Astrocyte (in vitro differentiated cells and primary cell): ENCODE measurements at regions not wholly inside any gene's neighbourhood (a gene's known extent, or its start where the extent isn't known, plus 50 kb on each side); places are given as distances from the start of the nearest gene placed in this dataset.

Experiments
- DNase-seq: peaks from one replicate; pipeline ENCODE4 v3.0.0-alpha.2; 2010; ENCODE audit warnings: low read depth
- FAIRE-seq: peaks from 2 replicates; lab custom pipeline; 2011; peaks lifted over from hg19 to GRCh38; lab: Jason Lieb, UNC
- H2AFZ ChIP-seq: 2 replicates; pipeline ENCODE4 v1.6.0; 2012; ENCODE audit warnings: low read depth, low read length, inconsistent platforms
- H3K27ac ChIP-seq: 2 replicates; pipeline ENCODE4 v1.5.1; 2011; ENCODE audit warnings: low read depth, low read length, inconsistent platforms
- H3K27me3 ChIP-seq: 2 replicates; pipeline ENCODE4 v1.6.0; 2011; ENCODE audit warnings: low read length, inconsistent platforms; ENCODE audit not compliant: insufficient read depth
- H3K36me3 ChIP-seq: 2 replicates; pipeline ENCODE4 v1.5.1; 2011; ENCODE audit warnings: low read length, inconsistent platforms; ENCODE audit not compliant: insufficient read depth
- H3K4me1 ChIP-seq: 2 replicates; pipeline ENCODE4 v1.5.1; 2011; ENCODE audit warnings: low read length, inconsistent platforms; ENCODE audit not compliant: insufficient read depth
- H3K4me2 ChIP-seq: 2 replicates; pipeline ENCODE4 v1.6.0; 2012; ENCODE audit warnings: low read length, inconsistent platforms
- H3K4me3 ChIP-seq: 2 replicates; pipeline ENCODE4 v1.5.1; 2011; ENCODE audit warnings: low read depth, mild to moderate bottlenecking, low read length, inconsistent platforms; ENCODE audit not compliant: insufficient read depth
- H3K79me2 ChIP-seq: 2 replicates; pipeline ENCODE4 v1.6.0; 2012; ENCODE audit warnings: mild to moderate bottlenecking, low read length, inconsistent platforms; ENCODE audit not compliant: insufficient read depth
- H3K9ac ChIP-seq: 2 replicates; pipeline ENCODE4 v1.6.0; 2012; ENCODE audit warnings: mild to moderate bottlenecking, low read length, inconsistent platforms
- H3K9me3 ChIP-seq: 2 replicates; pipeline ENCODE4 v1.5.1; 2012; ENCODE audit warnings: low read depth, mild to moderate bottlenecking, low read length, inconsistent platforms; ENCODE audit not compliant: insufficient read depth
- H4K20me1 ChIP-seq: 2 replicates; pipeline ENCODE4 v1.6.0; 2012; ENCODE audit warnings: low read length, inconsistent platforms; ENCODE audit not compliant: insufficient read depth
- H3K27ac Mint-ChIP-seq: one replicate; pipeline ENCODE4 v1.8.0; 2021; ENCODE audit warnings: mild to moderate bottlenecking, mixed read lengths; ENCODE audit not compliant: unreplicated experiment
- H3K27me3 Mint-ChIP-seq: one replicate; pipeline ENCODE4 v1.8.0; 2021; ENCODE audit warnings: low read depth, mixed read lengths; ENCODE audit not compliant: unreplicated experiment
- H3K36me3 Mint-ChIP-seq: one replicate; pipeline ENCODE4 v1.8.0; 2021; ENCODE audit warnings: low read depth, mixed read lengths; ENCODE audit not compliant: unreplicated experiment
- H3K4me1 Mint-ChIP-seq: one replicate; pipeline ENCODE4 v1.8.0; 2021; ENCODE audit warnings: low read depth, mixed read lengths; ENCODE audit not compliant: unreplicated experiment
- H3K4me3 Mint-ChIP-seq: one replicate; pipeline ENCODE4 v1.8.0; 2021; ENCODE audit warnings: mild to moderate bottlenecking, moderate library complexity, mixed read lengths; ENCODE audit not compliant: unreplicated experiment
- H3K9me3 Mint-ChIP-seq: one replicate; pipeline ENCODE4 v1.8.0; 2021; ENCODE audit warnings: mild to moderate bottlenecking, mixed read lengths; ENCODE audit not compliant: unreplicated experiment
- EZH2 ChIP-seq: IDR thresholded peaks from 2 replicates; pipeline ENCODE4 v1.6.1; 2012; ENCODE audit warnings: mild to moderate bottlenecking, low read length, inconsistent platforms; ENCODE audit not compliant: insufficient read depth
- TF ChIP-seq, protein P1 (sequence below): IDR thresholded peaks from 2 replicates; pipeline ENCODE4 v1.5.1; 2011; ENCODE audit warnings: low read depth, mild to moderate bottlenecking, inconsistent platforms, low read length, moderate library complexity; ENCODE audit not compliant: insufficient read depth

DNA sequence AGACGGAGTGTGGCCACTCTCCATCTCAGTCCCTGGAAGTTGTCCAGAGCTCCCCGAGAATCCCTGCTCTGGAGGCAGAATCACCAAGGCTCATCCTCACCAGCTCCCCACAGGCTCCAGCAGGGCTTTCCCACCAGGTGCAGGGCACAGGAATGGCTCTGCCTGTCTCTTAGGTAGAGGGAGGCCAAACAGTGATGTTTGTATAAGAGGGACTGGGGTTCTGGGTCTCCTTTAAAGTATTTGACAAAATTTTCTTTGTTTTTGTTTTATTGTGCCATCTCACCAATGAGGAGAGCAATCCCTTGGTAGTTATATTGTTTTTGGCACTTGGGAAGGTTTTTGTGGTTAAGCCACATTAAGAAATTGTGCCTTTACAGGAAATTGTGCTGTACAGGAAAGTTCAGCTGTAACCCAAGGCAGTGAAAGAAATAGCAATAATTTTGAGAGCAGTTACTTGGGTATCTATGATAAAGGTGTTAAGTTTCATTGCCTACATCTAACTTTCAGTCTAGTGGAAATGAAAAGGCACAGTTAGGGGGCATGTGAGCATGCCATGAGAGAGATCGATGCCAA, 219.3 kb upstream of the PRSS58 start:
- DNase-seq (peak; percentile 72), FAIRE-seq (no peak)
- Histone ChIP-seq H3K4me3 (no peak overlapping the region), H4K20me1 (no peaks in the 10 kb centered on the region), H3K27ac (no peak overlapping the region), H3K79me2 (no peaks in the 10 kb centered on the region), H3K9ac (no peak overlapping the region), H3K36me3 (no peaks in the 10 kb centered on the region), H3K4me1 (peaks cover 8% of the 10 kb centered on the region), H3K9me3 (no peaks in the 10 kb centered on the region), H3K4me2 (peak overlapping the region; percentile 58), H3K27me3 (no peaks in the 10 kb centered on the region), H2AFZ (no peak overlapping the region)
- TF ChIP-seq, protein P1, sequence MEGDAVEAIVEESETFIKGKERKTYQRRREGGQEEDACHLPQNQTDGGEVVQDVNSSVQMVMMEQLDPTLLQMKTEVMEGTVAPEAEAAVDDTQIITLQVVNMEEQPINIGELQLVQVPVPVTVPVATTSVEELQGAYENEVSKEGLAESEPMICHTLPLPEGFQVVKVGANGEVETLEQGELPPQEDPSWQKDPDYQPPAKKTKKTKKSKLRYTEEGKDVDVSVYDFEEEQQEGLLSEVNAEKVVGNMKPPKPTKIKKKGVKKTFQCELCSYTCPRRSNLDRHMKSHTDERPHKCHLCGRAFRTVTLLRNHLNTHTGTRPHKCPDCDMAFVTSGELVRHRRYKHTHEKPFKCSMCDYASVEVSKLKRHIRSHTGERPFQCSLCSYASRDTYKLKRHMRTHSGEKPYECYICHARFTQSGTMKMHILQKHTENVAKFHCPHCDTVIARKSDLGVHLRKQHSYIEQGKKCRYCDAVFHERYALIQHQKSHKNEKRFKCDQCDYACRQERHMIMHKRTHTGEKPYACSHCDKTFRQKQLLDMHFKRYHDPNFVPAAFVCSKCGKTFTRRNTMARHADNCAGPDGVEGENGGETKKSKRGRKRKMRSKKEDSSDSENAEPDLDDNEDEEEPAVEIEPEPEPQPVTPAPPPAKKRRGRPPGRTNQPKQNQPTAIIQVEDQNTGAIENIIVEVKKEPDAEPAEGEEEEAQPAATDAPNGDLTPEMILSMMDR: no peak
- TF ChIP-seq EZH2: no peak
- H3K4me3 Mint-ChIP-seq: no peak overlapping the region
- H3K27ac Mint-ChIP-seq: no peak overlapping the region
- H3K4me1 Mint-ChIP-seq: peaks cover 12% of the 10 kb centered on the region
- H3K27me3 Mint-ChIP-seq: no peaks in the 10 kb centered on the region
- no peaks in the 10 kb centered on the region for H3K9me3 Mint-ChIP-seq
- no peaks in the 10 kb centered on the region for H3K36me3 Mint-ChIP-seq

DNA sequence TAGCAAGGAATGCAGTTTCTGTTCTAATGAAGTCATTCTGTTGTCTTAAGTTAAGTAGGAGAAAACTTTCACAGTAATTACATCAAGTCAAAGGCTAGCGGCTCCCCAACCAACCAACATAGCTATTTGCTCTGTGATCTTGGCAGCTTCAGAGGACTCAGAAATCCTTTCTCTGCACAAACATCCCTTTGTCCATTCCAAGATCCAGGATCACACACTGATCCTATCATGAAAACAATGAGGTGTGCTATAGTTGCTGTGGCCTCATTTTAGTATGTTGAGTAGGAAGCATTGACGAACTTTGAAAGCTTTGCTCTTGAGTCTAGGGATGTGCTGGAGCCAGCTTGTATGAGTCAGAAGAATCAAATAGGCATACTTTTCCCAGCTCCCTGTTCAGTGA, 218.2 kb upstream of the PRSS58 start:
- Histone ChIP-seq H3K79me2 (no peaks in the 10 kb centered on the region), H3K27me3 (no peaks in the 10 kb centered on the region), H3K4me1 (peaks cover 8% of the 10 kb centered on the region), H3K4me2 (no peak overlapping the region), H2AFZ (no peak overlapping the region), H3K4me3 (no peak overlapping the region), H3K27ac (no peak overlapping the region), H3K36me3 (no peaks in the 10 kb centered on the region), H4K20me1 (no peaks in the 10 kb centered on the region), H3K9ac (no peak overlapping the region), H3K9me3 (no peaks in the 10 kb centered on the region)
- peaks cover 12% of the 10 kb centered on the region for H3K4me1 Mint-ChIP-seq
- peaks cover 4% of the 10 kb centered on the region for H3K27me3 Mint-ChIP-seq
- TF ChIP-seq EZH2: no peak
- TF ChIP-seq, protein P1: no peak
- no peaks in the 10 kb centered on the region for H3K36me3 Mint-ChIP-seq
- DNase-seq: peak; percentile 61
- no peak overlapping the region for H3K27ac Mint-ChIP-seq
- no peak overlapping the region for H3K4me3 Mint-ChIP-seq
- no peaks in the 10 kb centered on the region for H3K9me3 Mint-ChIP-seq
- no peak for FAIRE-seq

DNA sequence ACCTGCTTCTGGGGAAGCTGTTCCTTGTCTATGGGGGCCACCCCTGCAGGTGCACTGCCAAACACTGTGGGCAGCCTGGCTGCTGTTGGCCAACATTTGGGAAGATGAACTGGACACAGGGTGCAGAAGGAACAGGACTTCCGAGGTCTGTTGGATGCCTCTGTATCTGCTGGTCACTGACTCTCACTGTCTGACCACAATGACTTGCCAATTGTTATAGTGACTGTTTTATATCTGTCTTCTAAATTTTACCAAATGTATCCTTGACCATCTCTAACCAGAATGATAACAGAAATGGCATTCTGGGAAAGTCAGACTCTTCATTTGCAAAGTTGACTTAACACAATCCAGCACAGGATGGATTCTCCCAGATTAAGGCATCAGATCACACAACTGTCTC, 214.0 kb upstream of the PRSS58 start:
- FAIRE-seq (no peak), DNase-seq (no peak)
- H4K20me1 ChIP-seq: no peaks in the 10 kb centered on the region
- no peaks in the 10 kb centered on the region for H3K36me3 ChIP-seq
- Mint-ChIP-seq H3K36me3 (no peaks in the 10 kb centered on the region), H3K4me1 (no peaks in the 10 kb centered on the region), H3K9me3 (no peaks in the 10 kb centered on the region), H3K4me3 (no peak overlapping the region), H3K27me3 (peaks cover 4% of the 10 kb centered on the region), H3K27ac (no peak overlapping the region)
- H3K4me1 ChIP-seq: peaks cover 2% of the 10 kb centered on the region
- H3K27ac ChIP-seq: no peak overlapping the region
- no peak overlapping the region for H3K9ac ChIP-seq
- H3K79me2 ChIP-seq: no peaks in the 10 kb centered on the region
- H3K4me3 ChIP-seq: no peak overlapping the region
- no peaks in the 10 kb centered on the region for H3K9me3 ChIP-seq
- H3K4me2 ChIP-seq: no peak overlapping the region
- TF ChIP-seq, protein P1: no peak
- no peak for TF ChIP-seq EZH2
- H3K27me3 ChIP-seq: no peaks in the 10 kb centered on the region
- no peak overlapping the region for H2AFZ ChIP-seq
